Stomach (tissue), 4 donors: ENCODE measurements at regions not wholly inside any gene's neighbourhood (a gene's known extent, or its start where the extent isn't known, plus 50 kb on each side); places are given as distances from the start of the nearest gene placed in this dataset.

Source experiments
- CTCF ChIP-seq, 7 experiments: fragments of 450-650 bp in 4 of 7; fragments of 200-600 bp in 3 of 7; sonication (generic) in 3 of 7; IDR thresholded peaks; one replicate each; pipeline ENCODE4 v1.5.1; 2016 to 2019; ENCODE audit warnings: antibody characterized with exemption in 7 of 7, control low read depth in 2 of 7, mild to moderate bottlenecking in 1 of 7
- EP300 ChIP-seq: sonication (generic); formaldehyde crosslinking; IDR thresholded peaks from one replicate; pipeline ENCODE4 v1.6.1; 2017; ENCODE audit warnings: antibody characterized with exemption
- POLR2A ChIP-seq, 4 donors: fragments of 450-650 bp; IDR thresholded peaks; one replicate each; pipeline ENCODE4 v1.6.1; 2016; ENCODE audit warnings: antibody characterized with exemption in 4 of 4, control low read depth in 2 of 4, mild to moderate bottlenecking in 1 of 4, moderate library complexity in 1 of 4
- POLR2AphosphoS5 ChIP-seq, 3 donors: sonication (generic); formaldehyde crosslinking; IDR thresholded peaks; one replicate each; pipeline ENCODE4 v1.6.1; 2016; ENCODE audit warnings: antibody characterized with exemption in 3 of 3

DNA sequence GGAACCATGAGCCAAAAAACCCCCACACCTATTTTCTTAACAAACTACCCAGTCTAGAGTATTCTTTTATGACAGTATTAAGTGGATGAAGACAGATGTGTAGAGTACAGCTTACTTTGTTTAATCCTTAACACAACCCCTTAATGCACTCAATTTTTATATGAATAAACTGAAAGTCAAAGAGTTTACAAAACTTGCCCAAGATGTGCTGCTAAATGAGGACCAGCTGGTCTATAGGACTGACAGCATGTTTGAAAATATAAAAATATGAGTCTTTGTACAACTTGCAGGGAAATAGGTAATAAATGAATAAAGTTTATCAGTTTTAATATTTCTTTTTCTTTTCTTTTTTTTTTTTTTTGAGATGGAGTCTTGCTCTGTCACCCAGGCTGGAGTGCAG lies 102.3 kb downstream of the ZFY start:
- TF ChIP-seq CTCF (IDR thresholded peaks at IDR 0.05) (no peak), POLR2A (IDR thresholded peaks at IDR 0.05) (no peak), EP300 (no peak), POLR2AphosphoS5 (IDR thresholded peaks at IDR 0.05) (no peak)
